HepG2 (cell line): ENCODE measurements at regions not wholly inside any gene's neighbourhood (a gene's known extent, or its start where the extent isn't known, plus 50 kb on each side); places are given as distances from the start of the nearest gene placed in this dataset.
"Not testable (repeated sequence)": the region's sequence is repeated elsewhere in the genome, so short reads cannot be mapped to it uniquely, and the experiment has no call there.

ENCODE experiments used
- ATAC-seq: fragments of 200-7000 bp; cut with Tn5 transposase; 3 replicates; pipeline ENCODE4 v1.9.1; 2020; ENCODE audit warnings: mild to moderate bottlenecking, moderate library complexity
- BruUV-seq: library from RNA; stranded (reverse); fragments of 400-500 nt; replicated peaks from 2 replicates; lab custom pipeline; 2021; lab: Mats Ljungman, UMichigan
- CTCF ChIA-PET: fragments of 300-600 bp; formaldehyde crosslinking; extraction: SDS; loops from one replicate; lab custom pipeline; 2021; ENCODE audit warnings: low total read pairs, inconsistent platforms, low intra/inter-chr PET ratio; lab: Yijun Ruan, JAX
- POLR2A ChIA-PET: fragments of 350-600 bp; sonication (Branson Sonifier 250); formaldehyde crosslinking; loops from one replicate; lab custom pipeline; 2020; ENCODE audit warnings: antibody characterized with exemption, inconsistent platforms; lab: Yijun Ruan, JAX
- DNase-seq: peaks from one replicate; pipeline ENCODE4 v3.0.0-alpha.2; 2015; ENCODE audit warnings: low spot score
- FAIRE-seq: peaks from 3 replicates; lab custom pipeline; 2011; peaks lifted over from hg19 to GRCh38; lab: Jason Lieb, UNC
- H2AFZ ChIP-seq: one replicate; pipeline ENCODE4 v1.6.1; 2011; ENCODE audit warnings: low read length, inconsistent platforms
- H3K27ac ChIP-seq: fragments of 300-600 bp; 3 replicates; pipeline ENCODE4 v1.8.0; 2011; ENCODE audit warnings: mixed run types, mild to moderate bottlenecking, mixed read lengths, low read length, inconsistent platforms; ENCODE audit not compliant: insufficient read depth; ENCODE audit errors: extremely low read length
- H3K27me3 ChIP-seq, 2 experiments: fragments of 200-600 bp in 1 of 2; 2 replicates in 1 of 2; 3 replicates in 1 of 2; pipeline versions ENCODE4 v1.6.0 to v1.8.0; 2011; ENCODE audit warnings: low read length in 2 of 2, mild to moderate bottlenecking in 2 of 2, moderate library complexity in 2 of 2, inconsistent platforms in 1 of 2; ENCODE audit not compliant: insufficient read depth in 2 of 2, control insufficient read depth in 1 of 2
- H3K36me3 ChIP-seq, 2 experiments: fragments of 200-600 bp in 1 of 2; replicated peaks in 1 of 2; 2 replicates in 1 of 2; 3 replicates in 1 of 2; pipeline versions ENCODE4 v1.5.1 to v1.8.0; 2011; ENCODE audit warnings: low read length in 2 of 2, inconsistent platforms in 1 of 2; ENCODE audit not compliant: insufficient read depth in 2 of 2, control insufficient read depth in 1 of 2
- H3K4me1 ChIP-seq: 2 replicates; pipeline ENCODE4 v1.5.1; 2012; ENCODE audit warnings: low read length, inconsistent platforms; ENCODE audit not compliant: insufficient read depth
- H3K4me2 ChIP-seq: 2 replicates; pipeline ENCODE4 v1.6.0; 2011; ENCODE audit warnings: low read depth, low read length, inconsistent platforms
- H3K4me3 ChIP-seq, 3 experiments: fragments of 200-600 bp in 1 of 3; sonication (generic), shearing (Covaris generic) in 1 of 3; replicated peaks in 1 of 3; 2 replicates each; pipeline ENCODE4 v1.5.1; 2011 to 2016; ENCODE audit warnings: low read length in 3 of 3, inconsistent platforms in 2 of 3, low read depth in 2 of 3, mild to moderate bottlenecking in 2 of 3, control low read depth in 1 of 3, mixed read lengths in 1 of 3; ENCODE audit not compliant: insufficient read depth in 1 of 3
- H3K79me2 ChIP-seq: one replicate; pipeline ENCODE4 v1.6.1; 2011; ENCODE audit warnings: low read length, inconsistent platforms; ENCODE audit not compliant: insufficient read depth
- H3K9ac ChIP-seq: 2 replicates; pipeline ENCODE4 v1.6.0; 2011; ENCODE audit warnings: mild to moderate bottlenecking, low read depth, low read length, inconsistent platforms; ENCODE audit not compliant: insufficient read depth
- H3K9me3 ChIP-seq: 2 replicates; pipeline ENCODE4 v1.5.1; 2012; ENCODE audit warnings: mild to moderate bottlenecking, low read length
- H4K20me1 ChIP-seq: 2 replicates; pipeline ENCODE4 v1.6.0; 2011; ENCODE audit warnings: inconsistent platforms, mild to moderate bottlenecking, low read length, moderate library complexity; ENCODE audit not compliant: insufficient read depth
- ARID2 ChIP-seq: sonication (generic); formaldehyde crosslinking; IDR thresholded peaks from 2 replicates; pipeline ENCODE4 v1.8.1; 2022; ENCODE audit warnings: mild to moderate bottlenecking, missing genetic modification reagents, borderline replicate concordance
- HMG20B ChIP-seq: conservative IDR thresholded peaks from 2 replicates; pipeline ENCODE4 v1.6.1; 2016; ENCODE audit warnings: missing genetic modification reagents, missing compliant biosample characterization
- HOXA9 ChIP-seq: sonication (generic); formaldehyde crosslinking; IDR thresholded peaks from 2 replicates; pipeline ENCODE4 v1.8.1; 2022; ENCODE audit warnings: missing genetic modification reagents, mild to moderate bottlenecking, moderate library complexity, borderline replicate concordance
- MAFF ChIP-seq: IDR thresholded peaks from 2 replicates; pipeline ENCODE4 v1.6.1; 2011; ENCODE audit warnings: low read depth, low read length, improper control_type of control experiment
- MAFK ChIP-seq, 2 experiments: IDR thresholded peaks in 1 of 2; conservative IDR thresholded peaks in 1 of 2; 2 replicates each; pipeline ENCODE4 v1.6.1; 2011; ENCODE audit warnings: improper control_type of control experiment in 2 of 2, low read length in 2 of 2
- PAWR ChIP-seq: sonication (generic); formaldehyde crosslinking; IDR thresholded peaks from 2 replicates; pipeline ENCODE4 v1.4.0; 2020; ENCODE audit warnings: missing genetic modification reagents, mild to moderate bottlenecking, borderline replicate concordance
- SRSF9 ChIP-seq: fragments of 200-400 bp; formaldehyde crosslinking; IDR thresholded peaks from 2 replicates; pipeline ENCODE4 v1.6.1; 2018; ENCODE audit warnings: borderline replicate concordance, mild to moderate bottlenecking, low read depth, low read length; ENCODE audit not compliant: insufficient read depth, poor library complexity, severe bottlenecking
- THAP7 ChIP-seq: sonication (generic); formaldehyde crosslinking; IDR thresholded peaks from 2 replicates; pipeline ENCODE4 v1.8.1; 2023; ENCODE audit warnings: mild to moderate bottlenecking, missing genetic modification reagents
- ZBTB33 ChIP-seq: sonication (generic); formaldehyde crosslinking; IDR thresholded peaks from 2 replicates; pipeline ENCODE4 v1.4.0; 2020; ENCODE audit warnings: missing genetic modification reagents
- ZNF597 ChIP-seq: sonication (generic); formaldehyde crosslinking; IDR thresholded peaks from 2 replicates; pipeline ENCODE4 v1.5.0; 2020; ENCODE audit warnings: missing genetic modification reagents
- WGBS: methylation state at CpG from one replicate; pipeline ENCODE4 v1.1.6; 2017; ENCODE audit warnings: low lambda C conversion rate; 5-methylcytosine and 5-hydroxymethylcytosine counted together
- in situ Hi-C: cut with HindIII; loops from 2 replicates; pipeline ENCODE4 v1.10.0; 2017; ENCODE audit warnings: low pct_unique_long_range_greater_than_20kb; ENCODE audit not compliant: extremely low pct_ligation_motif_present
- intact Hi-C: fragments of 100-400 bp; cut with micrococcal nuclease; formaldehyde crosslinking; loops from one replicate; pipeline ENCODE4 v1.10.0; 2022; ENCODE audit not compliant: unreplicated experiment

GRCh38 chr3:68650657-68651056 is 281.7 kb downstream of the TAFA4 start:
- H3K4me3 ChIP-seq, in situ Hi-C loops, BruUV-seq, H3K36me3 ChIP-seq, H3K27ac ChIP-seq, H3K4me2 ChIP-seq, POLR2A ChIA-PET, H4K20me1 ChIP-seq, intact Hi-C loops, H3K9ac ChIP-seq, H3K9me3 ChIP-seq, H3K79me2 ChIP-seq, H3K27me3 ChIP-seq, CTCF ChIA-PET, DNase-seq, FAIRE-seq, H2AFZ ChIP-seq, H3K4me1 ChIP-seq, ATAC-seq: not testable (repeated sequence)
- 13% methylated on average over 2 of the region's 3 CpGs for WGBS
- TF ChIP-seq MAFK (conservative IDR thresholded peaks at IDR 0.05 in 1 of 2, IDR thresholded peaks at IDR 0.05 in 1 of 2; ENCODE audit: low read length in 2 of 2), result peak; percentile 84
- peak; percentile 77 for TF ChIP-seq MAFF

GRCh38 chr3:68648494-68648893 is 283.9 kb downstream of the TAFA4 start:
- 18% methylated on average over 2 of the region's 2 CpGs for WGBS
- no peak overlapping the region for H3K9ac ChIP-seq
- intact Hi-C loops, result no loop called here
- no peaks in the 10 kb centered on the region for H3K4me1 ChIP-seq
- H3K36me3 ChIP-seq, result no peaks in the 10 kb centered on the region
- no peak for ATAC-seq
- TF ChIP-seq ZBTB33 (CRISPR knock-in tag) (no peak), ARID2 (CRISPR knock-in tag) (no peak), THAP7 (CRISPR knock-in tag) (no peak), HOXA9 (CRISPR knock-in tag) (no peak), SRSF9 (no peak), HMG20B (CRISPR knock-in tag) (no peak), ZNF597 (CRISPR knock-in tag) (no peak), PAWR (CRISPR knock-in tag) (no peak)
- no peaks in the 10 kb centered on the region for H3K79me2 ChIP-seq
- in situ Hi-C loops, result no loop called here
- ChIA-PET POLR2A (no interaction called here), CTCF (no interaction called here)
- FAIRE-seq, result no peak
- H3K27ac ChIP-seq, result no peak overlapping the region
- H4K20me1 ChIP-seq, result no peaks in the 10 kb centered on the region
- H3K4me3 ChIP-seq, result no peak overlapping the region
- H3K4me2 ChIP-seq, result no peak overlapping the region
- H3K9me3 ChIP-seq, result no peaks in the 10 kb centered on the region
- H2AFZ ChIP-seq, result no peak overlapping the region
- BruUV-seq, result no TSS peak
- no peaks in the 10 kb centered on the region; a peak in 1 of 5 replicates for H3K27me3 ChIP-seq
- no peak for DNase-seq
